VCaP (cell line): ENCODE measurements at regions not wholly inside any gene's neighbourhood (a gene's known extent, or its start where the extent isn't known, plus 50 kb on each side); places are given as distances from the start of the nearest gene placed in this dataset.
A peak's percentile ranks its signal among the peaks of the same experiment; 100 is the strongest.

Source experiments
- H3K27ac ChIP-seq: fragments of 450-650 bp; 2 replicates; pipeline ENCODE4 v1.5.1; 2017
- CTCF ChIP-seq: fragments of 450-650 bp; conservative IDR thresholded peaks from 2 replicates; pipeline ENCODE4 v1.5.1; 2017; ENCODE audit warnings: mild to moderate bottlenecking, moderate library complexity

DNA sequence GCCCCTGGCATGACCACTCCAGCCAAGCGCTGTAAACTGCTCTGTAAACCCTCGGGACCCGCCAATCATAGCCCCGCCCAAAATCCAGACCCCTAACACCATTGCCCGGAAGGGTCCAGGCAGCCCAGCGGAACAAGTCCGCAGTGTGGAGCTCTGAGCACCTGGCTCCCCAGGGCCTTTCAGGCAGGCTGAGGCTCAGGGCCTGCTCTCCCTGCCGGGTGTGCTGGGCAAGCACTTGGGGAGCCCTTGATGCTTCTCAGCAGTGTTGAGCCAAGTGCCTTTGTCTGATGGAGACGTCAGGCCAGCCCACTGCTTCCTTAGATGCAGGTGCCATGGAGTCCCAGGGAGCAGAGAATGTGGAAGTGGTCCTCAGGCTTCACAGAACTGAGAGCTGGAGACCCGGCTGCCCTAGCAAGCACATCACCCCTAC lies 106.2 kb downstream of the TLE3 start:
- no peak overlapping the region; the same call in 1 of the 2 replicates for H3K27ac ChIP-seq

GRCh38 chr15:69992348-69992747 lies 105.4 kb downstream of the TLE3 start:
- no peak for TF ChIP-seq CTCF
- no peak overlapping the region for H3K27ac ChIP-seq

More for the DNA sequence above, 106.2 kb downstream of the TLE3 start:
- TF ChIP-seq CTCF, result no peak

GRCh38 chr15:69994429-69995205 lies 103.1 kb downstream of the TLE3 start:
- H3K27ac ChIP-seq, result no peak overlapping the region
- TF ChIP-seq CTCF, result no peak

DNA sequence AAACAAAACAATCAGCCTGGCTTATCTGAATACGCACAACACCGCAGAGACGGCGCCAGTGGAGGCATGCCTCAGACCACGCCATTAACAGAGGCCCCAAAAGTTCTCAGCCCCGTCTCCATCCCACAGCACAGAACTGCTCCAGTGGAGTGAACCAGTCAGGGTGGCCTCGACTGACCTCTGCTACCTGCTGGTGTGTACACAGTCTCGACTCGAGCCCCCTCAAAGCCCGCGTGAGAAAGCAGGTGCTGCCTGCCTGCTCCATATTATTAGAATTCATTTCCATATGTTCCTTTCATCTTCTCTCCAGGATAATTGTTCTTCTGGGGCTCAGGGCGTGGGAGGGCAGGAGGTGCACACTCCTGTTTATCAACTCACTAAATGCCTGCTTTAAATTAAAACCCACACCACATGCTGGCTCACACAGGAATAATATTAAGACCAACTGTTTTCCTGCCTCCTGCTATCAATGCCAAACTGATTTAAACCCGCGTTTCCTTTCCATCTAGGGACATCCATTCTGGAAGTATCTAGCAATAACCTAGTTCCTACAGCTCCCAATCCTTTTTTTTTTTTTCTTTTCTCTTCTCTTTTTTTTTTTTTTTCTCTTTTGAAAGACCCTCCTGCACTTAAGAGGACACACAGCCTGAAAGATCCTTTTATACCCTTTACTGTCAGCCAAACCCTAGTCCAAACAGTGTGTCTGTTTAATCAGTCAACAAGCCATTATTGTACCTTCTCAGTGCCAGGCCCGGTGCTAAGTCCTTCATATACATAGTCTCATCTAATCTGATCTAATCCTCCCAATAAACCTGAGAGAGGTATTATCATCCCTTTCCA lies 101.2 kb downstream of the TLE3 start:
- H3K27ac ChIP-seq, result peak overlapping the region; percentile 55
- no peak for TF ChIP-seq CTCF

DNA sequence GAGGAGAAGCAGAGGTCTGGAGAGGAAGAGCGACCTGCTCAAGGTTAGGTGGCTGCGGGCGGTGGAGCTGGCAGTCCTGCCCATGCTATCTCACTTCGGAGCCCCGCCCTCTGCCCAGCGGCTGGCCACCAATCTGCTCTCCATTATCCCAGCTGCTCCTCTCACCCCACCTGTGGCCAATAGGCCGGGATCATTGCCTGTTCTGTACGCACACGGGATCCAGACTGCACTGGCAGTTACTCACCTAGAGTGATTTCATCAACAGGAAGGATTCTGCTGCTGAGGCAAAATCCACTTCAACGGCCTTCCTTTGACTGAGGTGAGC lies 100.6 kb downstream of the TLE3 start:
- TF ChIP-seq CTCF, result no peak
- peak overlapping the region; percentile 55 for H3K27ac ChIP-seq
